Sigmoid colon (tissue), 6 donors: ENCODE measurements at regions not wholly inside any gene's neighbourhood (a gene's known extent, or its start where the extent isn't known, plus 50 kb on each side); places are given as distances from the start of the nearest gene placed in this dataset.

ENCODE experiments used
- DNase-seq: peaks from one replicate; pipeline ENCODE4 v3.0.0-alpha.2; 2019
- H3K27ac ChIP-seq, 4 donors: fragments of 200-600 bp; sonication (generic); one replicate each; pipeline ENCODE4 v1.5.1; 2016 to 2019; ENCODE audit warnings: mild to moderate bottlenecking in 1 of 4
- H3K27me3 ChIP-seq, 3 donors: fragments of 200-600 bp; sonication (generic); one replicate each; pipeline ENCODE4 v1.5.1; 2019; ENCODE audit warnings: mild to moderate bottlenecking in 1 of 3
- H3K36me3 ChIP-seq, 4 donors: fragments of 200-600 bp; sonication (generic); one replicate each; pipeline ENCODE4 v1.5.1; 2016 to 2019
- H3K4me1 ChIP-seq, 4 donors: fragments of 200-600 bp; sonication (generic); one replicate each; pipeline ENCODE4 v1.5.1; 2017 to 2019
- H3K4me3 ChIP-seq, 4 donors: fragments of 200-600 bp; sonication (generic); one replicate each; pipeline ENCODE4 v1.5.1; 2017 to 2019; ENCODE audit warnings: mild to moderate bottlenecking in 2 of 4, moderate library complexity in 1 of 4
- H3K9me3 ChIP-seq, 4 donors: fragments of 200-600 bp in 3 of 4; sonication (generic) in 3 of 4; one replicate each; pipeline versions ENCODE4 v1.5.1 to v1.6.1; 2013 to 2019
- EP300 ChIP-seq, 4 donors: sonication (generic); formaldehyde crosslinking; IDR thresholded peaks; one replicate each; pipeline ENCODE4 v1.6.1; 2017; ENCODE audit warnings: antibody characterized with exemption in 4 of 4
- POLR2A ChIP-seq, 2 donors: fragments of 450-650 bp; IDR thresholded peaks; one replicate each; pipeline ENCODE4 v1.6.1; 2016; ENCODE audit warnings: antibody characterized with exemption in 2 of 2, mild to moderate bottlenecking in 2 of 2, moderate library complexity in 2 of 2
- POLR2AphosphoS5 ChIP-seq, 4 donors: sonication (generic); formaldehyde crosslinking; IDR thresholded peaks; one replicate each; pipeline ENCODE4 v1.6.1; 2017; ENCODE audit warnings: antibody characterized with exemption in 4 of 4
- WGBS, 2 donors: extraction: QIAGEN DNeasy Blood & Tissue Kit; methylation state at CpG; one replicate each; pipeline ENCODE4 v1.1.7; 2013; 5-methylcytosine and 5-hydroxymethylcytosine counted together
- intact Hi-C: fragments of 100-400 bp; cut with DNase I; formaldehyde crosslinking; loops from one replicate; pipeline ENCODE4 v1.15.1; 2023
- TF ChIP-seq, protein P1 (sequence below), 4 experiments: fragments of 450-650 bp in 3 of 4; fragments of 200-600 bp in 1 of 4; IDR thresholded peaks; one replicate each; pipeline ENCODE4 v1.5.1; 2016 to 2019; ENCODE audit warnings: antibody characterized with exemption in 4 of 4, mild to moderate bottlenecking in 3 of 4, moderate library complexity in 2 of 4
- donor health status: healthy with polysubstance abuse.
- donor health status: healthy.

DNA sequence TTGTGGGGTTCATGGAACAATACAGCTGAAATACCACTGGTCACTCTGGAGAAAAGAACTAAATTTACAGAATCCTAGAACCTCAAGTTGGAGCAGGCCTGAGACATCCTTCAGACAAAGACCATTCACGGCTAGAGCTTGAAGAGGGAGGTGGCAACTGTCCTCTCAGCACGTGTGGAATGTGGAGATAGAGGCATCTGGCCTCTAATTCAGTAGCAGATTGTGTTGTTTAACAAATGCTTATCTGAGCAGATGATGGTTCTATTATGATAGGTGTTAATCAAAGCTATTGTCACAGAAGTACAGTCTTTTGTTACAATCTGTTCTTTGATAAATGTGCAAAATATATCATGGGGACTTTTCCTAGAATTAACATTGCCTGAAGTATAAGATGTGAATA, 121.7 kb upstream of the KCNIP4 start:
- no peak overlapping the region for H3K4me3 ChIP-seq
- no peaks in the 10 kb centered on the region for H3K36me3 ChIP-seq
- intact Hi-C loops: no loop called here
- H3K4me1 ChIP-seq: no peaks in the 10 kb centered on the region
- no peaks in the 10 kb centered on the region for H3K9me3 ChIP-seq
- H3K27ac ChIP-seq: no peak overlapping the region
- TF ChIP-seq, protein P1, sequence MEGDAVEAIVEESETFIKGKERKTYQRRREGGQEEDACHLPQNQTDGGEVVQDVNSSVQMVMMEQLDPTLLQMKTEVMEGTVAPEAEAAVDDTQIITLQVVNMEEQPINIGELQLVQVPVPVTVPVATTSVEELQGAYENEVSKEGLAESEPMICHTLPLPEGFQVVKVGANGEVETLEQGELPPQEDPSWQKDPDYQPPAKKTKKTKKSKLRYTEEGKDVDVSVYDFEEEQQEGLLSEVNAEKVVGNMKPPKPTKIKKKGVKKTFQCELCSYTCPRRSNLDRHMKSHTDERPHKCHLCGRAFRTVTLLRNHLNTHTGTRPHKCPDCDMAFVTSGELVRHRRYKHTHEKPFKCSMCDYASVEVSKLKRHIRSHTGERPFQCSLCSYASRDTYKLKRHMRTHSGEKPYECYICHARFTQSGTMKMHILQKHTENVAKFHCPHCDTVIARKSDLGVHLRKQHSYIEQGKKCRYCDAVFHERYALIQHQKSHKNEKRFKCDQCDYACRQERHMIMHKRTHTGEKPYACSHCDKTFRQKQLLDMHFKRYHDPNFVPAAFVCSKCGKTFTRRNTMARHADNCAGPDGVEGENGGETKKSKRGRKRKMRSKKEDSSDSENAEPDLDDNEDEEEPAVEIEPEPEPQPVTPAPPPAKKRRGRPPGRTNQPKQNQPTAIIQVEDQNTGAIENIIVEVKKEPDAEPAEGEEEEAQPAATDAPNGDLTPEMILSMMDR (IDR thresholded peaks at IDR 0.05): no peak
- TF ChIP-seq EP300 (IDR thresholded peaks at IDR 0.05): no peak
- no peak for TF ChIP-seq POLR2AphosphoS5 (IDR thresholded peaks at IDR 0.05)
- no peak for TF ChIP-seq POLR2A (IDR thresholded peaks at IDR 0.05)
- WGBS, 2 donors: 42 to 65% methylated on average over 2 of the region's 2 CpGs
- DNase-seq: no peak
- H3K27me3 ChIP-seq: no peaks in the 10 kb centered on the region

DNA sequence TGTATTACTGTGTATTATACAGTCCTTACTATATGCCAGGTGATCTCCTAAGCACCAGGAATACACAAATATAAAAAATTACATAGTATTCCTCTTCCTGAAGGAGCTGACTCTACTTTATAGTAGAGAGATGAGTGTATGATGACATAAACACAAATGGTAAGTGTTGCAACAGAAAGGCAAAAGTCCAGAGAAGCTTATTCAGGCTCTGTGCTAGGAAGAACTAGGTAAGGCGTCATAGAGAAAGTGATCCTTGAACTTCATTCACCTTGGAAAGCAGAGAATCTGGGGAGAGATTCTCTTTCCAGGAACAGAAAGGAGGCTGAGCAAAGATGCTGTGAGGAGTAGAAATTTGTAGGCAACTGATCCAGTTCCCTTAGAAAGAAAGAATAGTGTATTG, 115.0 kb upstream of the KCNIP4 start:
- intact Hi-C loops: no loop called here
- H3K27me3 ChIP-seq: no peaks in the 10 kb centered on the region
- DNase-seq: no peak
- H3K4me3 ChIP-seq: no peak overlapping the region
- no peaks in the 10 kb centered on the region for H3K4me1 ChIP-seq
- TF ChIP-seq EP300 (IDR thresholded peaks at IDR 0.05) (no peak), POLR2AphosphoS5 (IDR thresholded peaks at IDR 0.05) (no peak), POLR2A (IDR thresholded peaks at IDR 0.05) (no peak)
- TF ChIP-seq, protein P1 (IDR thresholded peaks at IDR 0.05): no peak
- no peaks in the 10 kb centered on the region for H3K9me3 ChIP-seq
- H3K27ac ChIP-seq: no peak overlapping the region
- no peaks in the 10 kb centered on the region for H3K36me3 ChIP-seq
- 54 to 85% methylated on average over 1 of the region's 1 CpG for WGBS, 2 donors

DNA sequence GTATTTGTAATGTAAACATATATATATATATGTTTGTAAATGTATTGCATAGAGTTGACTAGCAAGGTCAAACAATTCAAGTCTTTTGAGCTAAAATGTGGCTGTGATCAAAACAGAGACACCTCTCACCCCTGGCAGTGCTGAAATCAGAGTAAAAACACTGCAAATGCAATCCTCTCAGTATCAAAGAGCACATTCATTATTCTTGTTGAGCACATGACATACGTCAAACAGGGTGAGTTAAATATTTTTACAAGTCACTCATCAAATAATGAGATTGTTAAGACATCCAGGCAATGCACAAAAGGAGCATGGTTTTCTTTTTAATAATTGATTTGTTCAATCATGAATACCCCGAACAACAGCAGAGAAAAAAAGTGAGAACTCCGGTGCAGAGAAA, 114.1 kb upstream of the KCNIP4 start:
- H3K36me3 ChIP-seq: no peaks in the 10 kb centered on the region
- no peaks in the 10 kb centered on the region for H3K4me1 ChIP-seq
- H3K27ac ChIP-seq: no peak overlapping the region
- TF ChIP-seq POLR2AphosphoS5 (IDR thresholded peaks at IDR 0.05) (no peak), POLR2A (IDR thresholded peaks at IDR 0.05) (no peak), EP300 (IDR thresholded peaks at IDR 0.05) (no peak)
- TF ChIP-seq, protein P1 (IDR thresholded peaks at IDR 0.05): no peak
- intact Hi-C loops: no loop called here
- no peak overlapping the region for H3K4me3 ChIP-seq
- H3K27me3 ChIP-seq: no peaks in the 10 kb centered on the region
- DNase-seq: no peak
- 73 to 80% methylated on average over 3 of the region's 3 CpGs for WGBS, 2 donors
- H3K9me3 ChIP-seq: no peaks in the 10 kb centered on the region

DNA sequence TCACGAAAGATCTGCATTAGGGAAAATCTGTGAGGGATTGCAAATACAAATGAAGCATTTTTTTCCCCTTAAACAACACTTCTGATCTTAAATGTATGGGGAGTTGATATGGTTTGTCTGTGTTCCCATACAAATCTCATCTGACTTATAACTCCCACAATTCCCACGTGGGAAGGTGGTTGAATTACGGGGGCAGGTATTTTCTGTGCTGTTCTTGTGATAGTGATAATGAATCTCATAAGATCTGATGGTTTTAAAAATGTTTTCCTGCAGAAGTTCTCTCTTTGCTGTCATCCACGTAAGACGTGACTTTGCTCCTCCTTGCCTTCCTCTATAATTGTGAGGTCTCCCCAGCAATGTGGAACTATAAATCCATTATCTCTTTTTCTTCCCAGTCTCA, 107.4 kb upstream of the KCNIP4 start:
- DNase-seq: no peak
- 67 to 77% methylated on average over 5 of the region's 5 CpGs for WGBS, 2 donors
- Histone ChIP-seq H3K27me3 (no peaks in the 10 kb centered on the region), H3K4me3 (no peak overlapping the region), H3K4me1 (no peaks in the 10 kb centered on the region), H3K27ac (no peak overlapping the region), H3K36me3 (no peaks in the 10 kb centered on the region), H3K9me3 (no peaks in the 10 kb centered on the region)
- intact Hi-C loops: no loop called here
- TF ChIP-seq POLR2AphosphoS5 (IDR thresholded peaks at IDR 0.05) (no peak), EP300 (IDR thresholded peaks at IDR 0.05) (no peak), POLR2A (IDR thresholded peaks at IDR 0.05) (no peak)
- TF ChIP-seq, protein P1 (IDR thresholded peaks at IDR 0.05): no peak

DNA sequence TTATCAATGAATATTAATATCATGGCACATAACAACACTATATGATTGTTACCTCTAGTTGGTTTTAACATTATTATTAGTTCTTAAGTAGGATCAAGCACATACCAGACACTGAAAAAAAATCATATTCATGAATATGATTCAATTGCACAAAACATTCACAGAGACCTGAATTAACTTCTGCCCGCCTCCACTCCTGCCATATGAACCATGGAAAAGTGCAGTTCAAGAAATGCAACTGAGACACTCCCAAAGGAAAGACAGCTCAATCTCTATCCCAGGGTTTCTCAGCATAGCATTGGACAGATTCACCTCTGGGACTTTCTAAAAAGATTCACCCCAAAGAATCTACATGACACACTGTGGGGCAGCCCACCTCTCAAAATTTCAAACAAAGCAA, 103.5 kb upstream of the KCNIP4 start:
- H3K4me1 ChIP-seq: no peaks in the 10 kb centered on the region
- peaks cover 0 to 3% (median 0%) of the 10 kb centered on the region in 4 donors for H3K9me3 ChIP-seq
- TF ChIP-seq POLR2AphosphoS5 (IDR thresholded peaks at IDR 0.05) (no peak), EP300 (IDR thresholded peaks at IDR 0.05) (no peak), POLR2A (IDR thresholded peaks at IDR 0.05) (no peak)
- TF ChIP-seq, protein P1 (IDR thresholded peaks at IDR 0.05): no peak
- WGBS, 2 donors: 88 to 91% methylated on average over 1 of the region's 1 CpG
- intact Hi-C loops: no loop called here
- no peaks in the 10 kb centered on the region for H3K27me3 ChIP-seq
- H3K27ac ChIP-seq: no peak overlapping the region
- no peak overlapping the region for H3K4me3 ChIP-seq
- no peaks in the 10 kb centered on the region for H3K36me3 ChIP-seq
- no peak for DNase-seq
